ENCODE measurements at regions not wholly inside any gene's neighbourhood (a gene's known extent, or its start where the extent isn't known, plus 50 kb on each side); places are given as distances from the start of the nearest gene placed in this dataset.
"Not testable (repeated sequence)": the region's sequence is repeated elsewhere in the genome, so short reads cannot be mapped to it uniquely, and the experiment has no call there.

- H3K79me2 ChIP-seq (ENCODE audit: control insufficient read depth in 1 of 2, insufficient read depth in 2 of 2, low read length in 2 of 2); H2AK5ac ChIP-seq (ENCODE audit: low read depth, low read length); H4K20me1 ChIP-seq (replicated peaks in 1 of 2; ENCODE audit: control insufficient read depth in 1 of 2, insufficient read depth in 2 of 2, low read length in 2 of 2); H3K36me3 ChIP-seq (ENCODE audit: control insufficient read depth in 2 of 4, insufficient read depth in 4 of 4, low read length in 3 of 4); H3K9ac ChIP-seq (replicated peaks in 1 of 4; ENCODE audit: extremely low read depth in 1 of 4, low read depth in 3 of 4, low read length in 3 of 4); H2BK5ac ChIP-seq (ENCODE audit: low read depth, low read length); H3K4ac ChIP-seq (replicated peaks; ENCODE audit: insufficient read length, low read depth, low read length); DNase-seq (ENCODE audit: low read depth in 1 of 2, low spot score in 2 of 2); POLR2A ChIA-PET (ENCODE audit: partially characterized antibody); H3K27me3 ChIP-seq (replicated peaks in 1 of 4; ENCODE audit: control insufficient read depth in 3 of 4, extremely low read depth in 1 of 4, insufficient read depth in 3 of 4, low read length in 3 of 4); H3K4me1 ChIP-seq (replicated peaks in 1 of 4; ENCODE audit: control insufficient read depth in 3 of 4, insufficient read depth in 4 of 4, low read length in 3 of 4); H2BK120ac ChIP-seq (replicated peaks; ENCODE audit: low read depth, low read length); H3K23ac ChIP-seq (ENCODE audit: insufficient read length); H4K5ac ChIP-seq (ENCODE audit: insufficient read length, low read depth, low read length); H3K18ac ChIP-seq (ENCODE audit: extremely low read depth, low read length); H3K4me2 ChIP-seq (ENCODE audit: insufficient read depth in 1 of 2, low read depth in 2 of 2, low read length in 2 of 2); FAIRE-seq; H2BK12ac ChIP-seq (ENCODE audit: low read depth, low read length); H3K79me1 ChIP-seq (ENCODE audit: low read depth, low read length); H2BK15ac ChIP-seq (ENCODE audit: low read length); H3K9me3 ChIP-seq (ENCODE audit: insufficient read depth in 2 of 2, low read depth in 1 of 2, low read length in 1 of 2); H4K91ac ChIP-seq (replicated peaks; ENCODE audit: insufficient read length, low read length); H2AFZ ChIP-seq (ENCODE audit: low read length); H3K27ac ChIP-seq (ENCODE audit: low read depth, low read length); H3K4me3 ChIP-seq (ENCODE audit: extremely low read depth in 1 of 4, insufficient read depth in 2 of 4, low read depth in 3 of 4, low read length in 4 of 4); H3K56ac ChIP-seq (replicated peaks; ENCODE audit: insufficient read length, low read depth, low read length); H4K8ac ChIP-seq (ENCODE audit: extremely low read depth, insufficient read depth, low read length); H3K23me2 ChIP-seq (ENCODE audit: low read depth, low read length); CTCF ChIA-PET (ENCODE audit: partially characterized antibody); H3K14ac ChIP-seq (ENCODE audit: insufficient read length); H2BK20ac ChIP-seq (ENCODE audit: low read length): not testable (repeated sequence)
- 95% methylated on average over 4 of the region's 5 CpGs; no CpG with 5 or more reads in 1 of the 2 experiments for WGBS, 2 experiments (ENCODE audit: extremely low coverage in 1 of 2, insufficient coverage in 1 of 2, insufficient read length in 1 of 2, insufficient replicate concordance in 2 of 2, low coverage in 1 of 2, low lambda C conversion rate in 2 of 2, missing lambda C conversion rate in 1 of 2)
These were observed 209.5 kb downstream of the SPATA31A6 start for GRCh38 chr9:42392773-42393455.
